WTC11 (cell line): ENCODE measurements at regions not wholly inside any gene's neighbourhood (a gene's known extent, or its start where the extent isn't known, plus 50 kb on each side); places are given as distances from the start of the nearest gene placed in this dataset.

Source experiments
- ATAC-seq: fragments of 200-7000 bp; cut with Tn5 transposase; 2 replicates; pipeline ENCODE4 v1.10.0; 2021; ENCODE audit warnings: mild to moderate bottlenecking, moderate library complexity
- CTCF ChIA-PET: fragments of 300-600 bp; sonication (Branson Sonifier 250); formaldehyde crosslinking; loops from one replicate; lab custom pipeline; 2021; ENCODE audit warnings: antibody characterized with exemption; lab: Charles Lee
- POLR2A ChIA-PET: fragments of 350-600 bp; sonication (Branson Sonifier 250); formaldehyde crosslinking; loops from one replicate; lab custom pipeline; 2021; ENCODE audit warnings: antibody characterized with exemption; lab: Charles Lee
- DNase-seq: peaks from one replicate; pipeline ENCODE4 v3.0.0; 2021; ENCODE audit warnings: low spot score
- H3K27ac Mint-ChIP-seq: 2 replicates; pipeline ENCODE4 v1.8.0; 2021; ENCODE audit warnings: mixed read lengths
- H3K27me3 Mint-ChIP-seq: 2 replicates; pipeline ENCODE4 v1.8.0; 2021; ENCODE audit warnings: low read depth, mild to moderate bottlenecking, moderate library complexity, mixed read lengths
- H3K36me3 Mint-ChIP-seq: 2 replicates; pipeline ENCODE4 v1.8.0; 2021; ENCODE audit warnings: mixed read lengths
- H3K4me1 Mint-ChIP-seq: 2 replicates; pipeline ENCODE4 v1.8.0; 2022; ENCODE audit warnings: mixed read lengths
- H3K4me3 Mint-ChIP-seq: 2 replicates; pipeline ENCODE4 v1.8.0; 2021; ENCODE audit warnings: mild to moderate bottlenecking, moderate library complexity, mixed read lengths
- H3K9me3 Mint-ChIP-seq: 2 replicates; pipeline ENCODE4 v1.8.0; 2021; ENCODE audit warnings: mixed read lengths
- ATF3 ChIP-seq: sonication (generic); formaldehyde crosslinking; conservative IDR thresholded peaks from 2 replicates; pipeline ENCODE4 v1.8.1; 2022; ENCODE audit warnings: mild to moderate bottlenecking, missing genetic modification reagents
- ATF6 ChIP-seq: sonication (generic); formaldehyde crosslinking; IDR thresholded peaks from 2 replicates; pipeline ENCODE4 v1.8.1; 2023; ENCODE audit warnings: mild to moderate bottlenecking, missing genetic modification reagents
- CBFB ChIP-seq: sonication (generic); formaldehyde crosslinking; IDR thresholded peaks from 2 replicates; pipeline ENCODE4 v1.8.1; 2022; ENCODE audit warnings: mild to moderate bottlenecking, low read depth, missing genetic modification reagents
- CREB1 ChIP-seq: sonication (generic); formaldehyde crosslinking; IDR thresholded peaks from 2 replicates; pipeline ENCODE4 v1.8.0; 2023; ENCODE audit warnings: mild to moderate bottlenecking, missing genetic modification reagents
- ESRRA ChIP-seq: sonication (generic); formaldehyde crosslinking; IDR thresholded peaks from 2 replicates; pipeline ENCODE4 v1.8.1; 2022; ENCODE audit warnings: mild to moderate bottlenecking, missing genetic modification reagents, borderline replicate concordance
- GRHL2 ChIP-seq: fragments of 250-450 bp; sonication (Bioruptor Pico); IDR thresholded peaks from 2 replicates; pipeline ENCODE4 v1.8.0; 2022; ENCODE audit warnings: mild to moderate bottlenecking, moderate library complexity; ENCODE audit not compliant: insufficient replicate concordance, severe bottlenecking
- JUN ChIP-seq: sonication (generic); formaldehyde crosslinking; IDR thresholded peaks from 2 replicates; pipeline ENCODE4 v1.8.0; 2023; ENCODE audit warnings: mild to moderate bottlenecking, missing genetic modification reagents
- MAX ChIP-seq: sonication (generic); formaldehyde crosslinking; IDR thresholded peaks from 2 replicates; pipeline ENCODE4 v1.8.0; 2022; ENCODE audit warnings: mild to moderate bottlenecking, missing genetic modification reagents
- MXD4 ChIP-seq: fragments of 250-450 bp; sonication (Bioruptor Pico); IDR thresholded peaks from 2 replicates; pipeline ENCODE4 v1.8.0; 2021; ENCODE audit warnings: mild to moderate bottlenecking, moderate library complexity, borderline replicate concordance
- MYBL2 ChIP-seq: sonication (generic); formaldehyde crosslinking; IDR thresholded peaks from 2 replicates; pipeline ENCODE4 v1.8.1; 2023; ENCODE audit warnings: mild to moderate bottlenecking, moderate library complexity, missing genetic modification reagents
- NFATC4 ChIP-seq: fragments of 250-450 bp; sonication (Bioruptor Pico); IDR thresholded peaks from 2 replicates; pipeline ENCODE4 v1.9.0; 2021; ENCODE audit warnings: mild to moderate bottlenecking
- TEAD4 ChIP-seq: sonication (generic); formaldehyde crosslinking; IDR thresholded peaks from 2 replicates; pipeline ENCODE4 v1.8.0; 2022; ENCODE audit warnings: mild to moderate bottlenecking, missing genetic modification reagents
- ZBTB21 ChIP-seq: sonication (generic); formaldehyde crosslinking; IDR thresholded peaks from 2 replicates; pipeline ENCODE4 v1.8.1; 2023; ENCODE audit warnings: mild to moderate bottlenecking, missing genetic modification reagents, borderline replicate concordance
- ZNF317 ChIP-seq: sonication (generic); formaldehyde crosslinking; IDR thresholded peaks from 2 replicates; pipeline ENCODE4 v1.8.1; 2023; ENCODE audit warnings: low read depth, mild to moderate bottlenecking, moderate library complexity, missing genetic modification reagents, borderline replicate concordance
- TF ChIP-seq, protein P1 (sequence below): fragments of 250-450 bp; sonication (Bioruptor Pico); IDR thresholded peaks from 2 replicates; pipeline ENCODE4 v1.9.0; 2021; ENCODE audit warnings: mild to moderate bottlenecking, borderline replicate concordance
- TF ChIP-seq, protein P2 (sequence below): sonication (generic); formaldehyde crosslinking; IDR thresholded peaks from 2 replicates; pipeline ENCODE4 v1.8.1; 2023; ENCODE audit warnings: mild to moderate bottlenecking, moderate library complexity, missing genetic modification reagents
- TF ChIP-seq, protein P3 (sequence below): sonication (generic); formaldehyde crosslinking; IDR thresholded peaks from 2 replicates; pipeline ENCODE4 v1.8.1; 2023; ENCODE audit warnings: mild to moderate bottlenecking, missing genetic modification reagents, moderate library complexity
- TF ChIP-seq, protein P4 (sequence below): sonication (generic); formaldehyde crosslinking; IDR thresholded peaks from 2 replicates; pipeline ENCODE4 v1.8.0; 2022; ENCODE audit warnings: mild to moderate bottlenecking, missing genetic modification reagents

DNA sequence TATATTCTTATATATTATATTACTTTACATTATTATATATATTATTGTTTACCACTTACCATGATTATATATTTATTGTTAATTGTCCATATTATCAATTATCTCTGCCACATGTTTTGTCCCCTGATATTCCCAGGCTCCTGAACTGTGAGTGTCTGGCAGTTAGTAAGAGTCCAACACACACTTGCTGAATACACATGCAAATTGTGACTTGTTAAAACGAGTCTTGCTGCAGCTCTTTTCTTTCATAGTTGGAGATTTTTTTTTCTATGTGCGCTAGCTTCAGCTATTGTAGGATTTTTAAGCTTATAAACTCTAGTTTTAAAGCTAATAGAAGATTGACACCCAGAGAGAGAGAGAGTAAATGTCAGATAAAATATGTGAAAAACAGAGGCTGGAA, 207.8 kb upstream of the FAM3C start:
- TF ChIP-seq ATF3 (CRISPR knock-in tag), result no peak
- no peak for TF ChIP-seq ZNF317 (CRISPR knock-in tag)
- no peak for TF ChIP-seq MAX (CRISPR knock-in tag)
- TF ChIP-seq ZBTB21, result no peak
- TF ChIP-seq ATF6, result no peak
- TF ChIP-seq, protein P1, sequence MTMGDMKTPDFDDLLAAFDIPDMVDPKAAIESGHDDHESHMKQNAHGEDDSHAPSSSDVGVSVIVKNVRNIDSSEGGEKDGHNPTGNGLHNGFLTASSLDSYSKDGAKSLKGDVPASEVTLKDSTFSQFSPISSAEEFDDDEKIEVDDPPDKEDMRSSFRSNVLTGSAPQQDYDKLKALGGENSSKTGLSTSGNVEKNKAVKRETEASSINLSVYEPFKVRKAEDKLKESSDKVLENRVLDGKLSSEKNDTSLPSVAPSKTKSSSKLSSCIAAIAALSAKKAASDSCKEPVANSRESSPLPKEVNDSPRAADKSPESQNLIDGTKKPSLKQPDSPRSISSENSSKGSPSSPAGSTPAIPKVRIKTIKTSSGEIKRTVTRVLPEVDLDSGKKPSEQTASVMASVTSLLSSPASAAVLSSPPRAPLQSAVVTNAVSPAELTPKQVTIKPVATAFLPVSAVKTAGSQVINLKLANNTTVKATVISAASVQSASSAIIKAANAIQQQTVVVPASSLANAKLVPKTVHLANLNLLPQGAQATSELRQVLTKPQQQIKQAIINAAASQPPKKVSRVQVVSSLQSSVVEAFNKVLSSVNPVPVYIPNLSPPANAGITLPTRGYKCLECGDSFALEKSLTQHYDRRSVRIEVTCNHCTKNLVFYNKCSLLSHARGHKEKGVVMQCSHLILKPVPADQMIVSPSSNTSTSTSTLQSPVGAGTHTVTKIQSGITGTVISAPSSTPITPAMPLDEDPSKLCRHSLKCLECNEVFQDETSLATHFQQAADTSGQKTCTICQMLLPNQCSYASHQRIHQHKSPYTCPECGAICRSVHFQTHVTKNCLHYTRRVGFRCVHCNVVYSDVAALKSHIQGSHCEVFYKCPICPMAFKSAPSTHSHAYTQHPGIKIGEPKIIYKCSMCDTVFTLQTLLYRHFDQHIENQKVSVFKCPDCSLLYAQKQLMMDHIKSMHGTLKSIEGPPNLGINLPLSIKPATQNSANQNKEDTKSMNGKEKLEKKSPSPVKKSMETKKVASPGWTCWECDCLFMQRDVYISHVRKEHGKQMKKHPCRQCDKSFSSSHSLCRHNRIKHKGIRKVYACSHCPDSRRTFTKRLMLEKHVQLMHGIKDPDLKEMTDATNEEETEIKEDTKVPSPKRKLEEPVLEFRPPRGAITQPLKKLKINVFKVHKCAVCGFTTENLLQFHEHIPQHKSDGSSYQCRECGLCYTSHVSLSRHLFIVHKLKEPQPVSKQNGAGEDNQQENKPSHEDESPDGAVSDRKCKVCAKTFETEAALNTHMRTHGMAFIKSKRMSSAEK (CRISPR knock-in tag), result no peak
- no peak for TF ChIP-seq ESRRA
- TF ChIP-seq, protein P2, sequence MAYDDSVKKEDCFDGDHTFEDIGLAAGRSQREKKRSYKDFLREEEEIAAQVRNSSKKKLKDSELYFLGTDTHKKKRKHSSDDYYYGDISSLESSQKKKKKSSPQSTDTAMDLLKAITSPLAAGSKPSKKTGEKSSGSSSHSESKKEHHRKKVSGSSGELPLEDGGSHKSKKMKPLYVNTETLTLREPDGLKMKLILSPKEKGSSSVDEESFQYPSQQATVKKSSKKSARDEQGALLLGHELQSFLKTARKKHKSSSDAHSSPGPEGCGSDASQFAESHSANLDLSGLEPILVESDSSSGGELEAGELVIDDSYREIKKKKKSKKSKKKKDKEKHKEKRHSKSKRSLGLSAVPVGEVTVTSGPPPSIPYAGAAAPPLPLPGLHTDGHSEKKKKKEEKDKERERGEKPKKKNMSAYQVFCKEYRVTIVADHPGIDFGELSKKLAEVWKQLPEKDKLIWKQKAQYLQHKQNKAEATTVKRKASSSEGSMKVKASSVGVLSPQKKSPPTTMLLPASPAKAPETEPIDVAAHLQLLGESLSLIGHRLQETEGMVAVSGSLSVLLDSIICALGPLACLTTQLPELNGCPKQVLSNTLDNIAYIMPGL (CRISPR knock-in tag), result no peak
- no peak for TF ChIP-seq JUN (CRISPR knock-in tag)
- TF ChIP-seq NFATC4 (CRISPR knock-in tag), result no peak
- no peak for TF ChIP-seq CBFB (CRISPR knock-in tag)
- no peak for TF ChIP-seq MXD4 (CRISPR knock-in tag)
- TF ChIP-seq TEAD4 (CRISPR knock-in tag), result no peak
- TF ChIP-seq CREB1 (CRISPR knock-in tag), result no peak
- TF ChIP-seq MYBL2 (CRISPR knock-in tag), result no peak
- TF ChIP-seq, protein P3, sequence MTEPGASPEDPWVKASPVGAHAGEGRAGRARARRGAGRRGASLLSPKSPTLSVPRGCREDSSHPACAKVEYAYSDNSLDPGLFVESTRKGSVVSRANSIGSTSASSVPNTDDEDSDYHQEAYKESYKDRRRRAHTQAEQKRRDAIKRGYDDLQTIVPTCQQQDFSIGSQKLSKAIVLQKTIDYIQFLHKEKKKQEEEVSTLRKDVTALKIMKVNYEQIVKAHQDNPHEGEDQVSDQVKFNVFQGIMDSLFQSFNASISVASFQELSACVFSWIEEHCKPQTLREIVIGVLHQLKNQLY, result no peak
- TF ChIP-seq, protein P4, sequence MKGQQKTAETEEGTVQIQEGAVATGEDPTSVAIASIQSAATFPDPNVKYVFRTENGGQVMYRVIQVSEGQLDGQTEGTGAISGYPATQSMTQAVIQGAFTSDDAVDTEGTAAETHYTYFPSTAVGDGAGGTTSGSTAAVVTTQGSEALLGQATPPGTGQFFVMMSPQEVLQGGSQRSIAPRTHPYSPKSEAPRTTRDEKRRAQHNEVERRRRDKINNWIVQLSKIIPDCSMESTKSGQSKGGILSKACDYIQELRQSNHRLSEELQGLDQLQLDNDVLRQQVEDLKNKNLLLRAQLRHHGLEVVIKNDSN (CRISPR knock-in tag), result no peak
- no peak for TF ChIP-seq GRHL2
- H3K9me3 Mint-ChIP-seq, result 0 out of 2 replicates have a peak, but pooled peaks cover 4% of the 10 kb centered on the region
- ATAC-seq (no peak), DNase-seq (no peak)
- H3K4me1 Mint-ChIP-seq, result peaks cover 18% of the 10 kb centered on the region
- H3K27ac Mint-ChIP-seq, result no peak overlapping the region
- no peaks in the 10 kb centered on the region for H3K36me3 Mint-ChIP-seq
- POLR2A ChIA-PET, result no interaction called here
- CTCF ChIA-PET, result interaction anchor here (2.9 kb wide), 1 partner anchor 391 kb away, joined by 19 read pairs; no protein-coding TSS in a partner anchor
- no peaks in the 10 kb centered on the region for H3K27me3 Mint-ChIP-seq
- H3K4me3 Mint-ChIP-seq, result no peak overlapping the region
